Uterus (tissue), 2 donors: ENCODE measurements at regions not wholly inside any gene's neighbourhood (a gene's known extent, or its start where the extent isn't known, plus 50 kb on each side); places are given as distances from the start of the nearest gene placed in this dataset.

Source experiments
- CTCF ChIP-seq, 4 experiments: fragments of 200-600 bp in 2 of 4; fragments of 450-650 bp in 2 of 4; sonication (generic) in 2 of 4; IDR thresholded peaks; one replicate each; pipeline ENCODE4 v1.5.1; 2016 to 2019; ENCODE audit warnings: antibody characterized with exemption in 4 of 4, mild to moderate bottlenecking in 2 of 4, moderate library complexity in 1 of 4
- POLR2A ChIP-seq, 2 donors: fragments of 450-650 bp; IDR thresholded peaks; one replicate each; pipeline ENCODE4 v1.6.1; 2016; ENCODE audit warnings: antibody characterized with exemption in 2 of 2, mild to moderate bottlenecking in 1 of 2, moderate library complexity in 1 of 2

GRCh38 chr1:101323535-101323934 is 86.7 kb downstream of the S1PR1 start:
- TF ChIP-seq CTCF (IDR thresholded peaks at IDR 0.05) (no peak), POLR2A (IDR thresholded peaks at IDR 0.05) (no peak)
